ENCODE measurements at regions not wholly inside any gene's neighbourhood (a gene's known extent, or its start where the extent isn't known, plus 50 kb on each side); places are given as distances from the start of the nearest gene placed in this dataset.
"Not testable (repeated sequence)": the region's sequence is repeated elsewhere in the genome, so short reads cannot be mapped to it uniquely, and the experiment has no call there.

DNA sequence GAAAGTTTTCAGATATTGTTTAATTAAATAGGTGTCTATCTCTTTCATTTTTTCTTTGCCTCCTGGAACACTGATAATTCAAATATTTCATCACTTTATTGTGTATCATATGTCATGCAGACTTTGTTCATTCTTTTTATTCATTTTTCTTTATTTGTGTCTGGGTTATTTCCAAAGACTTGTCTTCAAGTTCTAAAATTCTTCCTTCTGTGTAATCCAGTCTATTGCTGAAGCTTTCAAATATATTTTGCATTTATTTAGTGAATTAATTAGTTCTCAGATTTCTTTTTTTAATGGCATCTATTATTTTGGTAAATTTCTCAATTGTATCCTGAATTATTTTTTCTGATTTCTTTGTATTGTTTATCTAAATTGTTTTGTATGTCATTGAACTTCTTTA is 70.1 kb downstream of the ZNF330 start:
- DNase-seq, result no peak

DNA sequence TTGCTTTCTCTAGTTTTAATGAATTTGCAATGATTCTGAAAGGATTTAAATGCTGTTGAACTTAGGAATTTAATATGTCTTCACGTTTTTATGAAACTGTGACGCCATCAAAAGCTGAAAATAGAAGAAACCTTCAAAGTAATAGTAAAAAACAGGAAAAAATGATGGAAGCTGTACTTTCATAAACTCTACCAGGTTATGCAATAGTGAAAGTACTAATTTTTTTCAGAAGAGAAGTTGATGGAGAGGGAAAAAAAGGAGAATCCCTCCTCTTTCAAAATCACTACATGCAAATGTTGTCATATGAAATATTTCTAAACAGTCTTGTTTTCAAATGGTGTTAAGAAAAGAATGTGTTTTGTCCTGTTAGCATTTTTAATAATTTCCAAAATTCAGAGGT is 73.6 kb downstream of the ZNF330 start:
- DNase-seq, result no peak

DNA sequence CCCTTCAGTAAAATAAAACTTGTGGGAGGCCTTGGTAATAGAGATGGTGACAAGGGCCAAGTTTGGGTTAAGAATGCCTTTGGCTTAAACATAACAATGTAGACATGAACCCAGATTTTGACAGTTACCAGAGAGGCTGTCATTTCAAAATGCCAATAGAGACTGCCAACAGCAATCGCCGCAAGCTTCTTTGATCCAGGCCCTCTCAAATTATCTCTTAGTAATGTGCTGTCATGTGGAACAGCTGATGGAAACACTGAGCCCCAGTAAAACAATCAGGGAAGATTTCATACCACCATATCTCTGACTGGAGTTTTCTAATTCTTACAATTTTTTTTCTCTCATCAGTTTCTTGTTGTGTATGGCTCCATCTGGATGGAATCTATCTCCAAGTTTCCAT is 80.5 kb downstream of the ZNF330 start:
- no peak for DNase-seq

DNA sequence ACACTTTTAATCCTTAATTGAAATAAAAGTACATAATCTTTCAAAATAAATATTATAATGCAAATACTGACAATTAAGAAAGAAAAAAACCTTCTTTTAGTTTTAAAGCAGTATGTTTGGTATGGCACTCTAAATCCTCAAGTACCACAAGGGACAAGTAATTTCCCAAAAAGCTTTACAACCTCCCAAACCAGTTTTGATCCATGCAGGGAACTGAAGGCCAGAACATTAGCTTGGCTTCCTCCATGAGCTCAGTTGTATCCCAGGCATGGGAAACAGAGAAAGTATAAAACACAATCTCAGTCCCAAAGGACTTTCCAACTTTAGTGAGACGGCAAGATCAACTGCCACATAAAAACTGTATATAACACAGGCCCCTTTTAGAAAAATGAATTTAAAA is 82.2 kb downstream of the ZNF330 start:
- no peak for DNase-seq

DNA sequence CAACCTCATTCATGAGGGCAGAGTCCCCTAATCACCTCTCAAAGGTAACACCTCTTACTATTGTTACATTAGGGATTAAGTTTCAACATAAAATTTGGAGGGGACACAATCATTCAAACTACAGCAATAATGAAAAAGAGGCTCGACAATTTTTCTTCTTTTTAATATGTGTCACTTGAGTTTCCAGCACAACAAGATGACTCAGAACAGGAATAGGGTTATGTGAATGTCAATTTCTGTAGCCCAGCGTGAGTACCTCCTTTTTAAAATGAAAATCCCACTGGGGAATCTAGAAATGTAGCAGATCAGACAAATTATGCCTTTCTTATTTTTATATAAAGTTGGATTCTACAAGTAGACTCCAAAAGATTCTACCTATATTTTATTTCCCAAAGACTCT is 83.7 kb downstream of the ZNF330 start:
- no peak for DNase-seq

DNA sequence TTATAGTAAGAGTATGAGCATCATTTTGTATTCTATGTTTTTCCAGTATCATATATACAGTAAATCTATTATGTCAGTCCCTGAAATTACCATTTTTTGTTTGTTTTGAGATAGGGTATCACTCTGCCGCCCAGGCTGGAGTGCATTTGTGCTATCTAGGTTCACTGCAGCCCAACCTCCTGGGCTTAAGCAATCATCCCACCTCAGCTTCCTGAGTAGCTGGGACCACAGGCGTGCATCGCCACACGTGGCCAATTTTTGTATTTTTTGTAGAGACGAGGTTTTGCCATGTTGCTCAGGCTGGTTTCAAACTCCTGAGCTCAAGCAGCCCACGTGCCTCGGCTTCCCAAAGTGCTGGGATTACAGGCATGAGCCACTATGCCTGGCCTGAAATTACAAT is 85.6 kb downstream of the ZNF330 start:
- DNase-seq, result no peak

DNA sequence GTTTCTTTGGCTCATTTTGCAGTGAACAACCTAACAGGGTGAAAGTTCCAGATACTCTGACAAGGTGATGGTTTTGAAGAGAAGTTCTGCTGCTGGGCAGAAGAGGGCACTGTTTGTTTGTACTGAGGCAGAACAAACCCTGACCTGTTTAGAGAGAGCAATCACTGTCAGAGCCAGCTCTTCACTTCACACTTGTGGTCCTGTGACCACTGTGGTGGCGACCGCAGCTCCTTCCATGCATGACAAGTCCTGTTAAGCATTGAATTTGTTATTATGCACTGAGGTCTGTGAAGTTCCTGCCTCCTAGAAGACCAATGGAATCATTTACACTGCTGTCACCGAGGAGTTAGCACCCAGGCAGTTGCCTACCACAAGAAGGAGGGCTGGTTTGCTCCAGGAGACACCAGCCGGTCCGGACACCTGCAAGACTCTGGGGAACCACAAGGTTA is 86.6 kb downstream of the ZNF330 start:
- peak; percentile 20 for DNase-seq

DNA sequence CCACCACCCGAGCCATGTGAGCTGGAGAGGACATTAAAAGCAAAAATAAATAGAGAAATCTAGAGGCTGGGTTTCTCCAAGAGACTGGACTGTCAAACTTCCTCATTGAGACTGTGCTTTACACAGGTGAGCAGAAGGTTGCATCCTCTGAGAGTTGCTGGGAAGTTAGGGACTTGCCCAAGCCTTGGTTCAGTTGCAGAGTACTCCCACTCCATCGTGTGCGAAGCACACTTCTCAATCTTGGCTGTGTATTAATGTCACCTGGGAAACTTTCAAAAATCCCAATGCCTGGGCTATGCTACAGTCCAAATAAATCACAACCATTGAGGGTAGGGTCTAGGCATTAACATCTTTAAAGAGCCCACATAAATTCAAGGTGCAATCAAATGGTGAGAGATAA is 89.2 kb downstream of the ZNF330 start:
- DNase-seq, result no peak

DNA sequence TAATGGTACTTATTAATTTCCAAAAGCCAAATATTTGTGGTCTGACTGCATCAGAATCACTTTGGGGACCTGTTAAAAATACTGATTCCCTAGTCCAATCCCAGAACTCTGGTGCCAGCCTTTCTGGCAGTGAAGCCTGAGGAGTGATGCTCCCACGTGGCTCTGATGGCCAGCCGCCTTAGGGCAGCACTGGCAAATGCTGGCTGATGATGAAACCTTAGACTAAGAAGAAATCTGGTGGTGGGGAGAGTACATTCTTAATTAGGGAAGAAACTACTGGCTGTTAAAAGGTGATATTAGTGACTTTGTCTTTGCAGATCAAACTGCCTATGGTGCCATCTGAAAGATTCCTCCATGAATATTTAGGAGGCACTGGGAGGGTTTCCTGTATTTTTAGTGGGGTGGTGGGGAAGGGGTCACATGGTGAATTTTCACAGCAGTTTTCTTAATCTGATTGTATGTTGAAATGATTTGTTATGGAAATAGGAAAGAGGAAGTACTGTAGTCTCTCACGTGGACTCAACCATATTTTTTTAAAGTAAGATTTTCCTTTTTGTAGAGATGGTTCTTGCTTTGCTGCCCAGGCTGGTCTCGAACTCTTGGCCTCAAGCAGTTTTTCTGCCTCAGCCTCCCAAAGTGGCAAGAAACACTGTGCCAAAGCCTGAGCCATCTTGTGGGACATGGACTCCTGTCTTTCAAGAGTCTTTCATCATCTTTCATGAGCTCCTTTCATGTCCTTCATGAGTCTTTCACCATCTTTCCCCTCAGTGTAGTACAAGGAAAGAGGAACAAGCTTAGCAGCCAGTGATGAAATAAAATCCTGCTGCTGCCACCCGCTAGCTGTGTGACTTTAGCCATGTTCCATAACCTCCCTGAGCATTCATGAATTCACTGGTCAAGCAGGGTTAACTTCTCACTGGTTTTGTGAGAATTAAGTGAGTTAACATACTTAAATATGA is 90.8 kb downstream of the ZNF330 start:
- DNase-seq, result no peak

DNA sequence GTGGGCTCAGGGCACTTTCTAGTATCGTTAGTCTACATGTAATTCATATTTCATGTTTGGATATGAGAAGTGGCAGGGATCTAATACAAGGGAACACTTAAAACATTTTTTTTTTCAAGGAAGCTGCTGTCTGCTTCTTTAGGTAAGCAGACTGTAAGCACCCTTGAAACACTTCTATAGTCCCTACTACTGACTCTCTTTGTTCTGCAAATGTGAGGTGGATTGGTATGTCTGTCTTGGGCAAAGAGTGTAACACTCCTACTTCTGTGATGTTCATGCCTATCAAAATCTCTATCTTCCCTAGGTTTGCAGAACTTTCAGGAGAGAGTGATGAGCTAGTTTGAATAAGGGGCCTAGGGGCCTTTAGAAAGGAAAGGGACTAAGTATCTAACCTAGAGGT is 93.9 kb downstream of the ZNF330 start:
- DNase-seq, result no peak

DNA sequence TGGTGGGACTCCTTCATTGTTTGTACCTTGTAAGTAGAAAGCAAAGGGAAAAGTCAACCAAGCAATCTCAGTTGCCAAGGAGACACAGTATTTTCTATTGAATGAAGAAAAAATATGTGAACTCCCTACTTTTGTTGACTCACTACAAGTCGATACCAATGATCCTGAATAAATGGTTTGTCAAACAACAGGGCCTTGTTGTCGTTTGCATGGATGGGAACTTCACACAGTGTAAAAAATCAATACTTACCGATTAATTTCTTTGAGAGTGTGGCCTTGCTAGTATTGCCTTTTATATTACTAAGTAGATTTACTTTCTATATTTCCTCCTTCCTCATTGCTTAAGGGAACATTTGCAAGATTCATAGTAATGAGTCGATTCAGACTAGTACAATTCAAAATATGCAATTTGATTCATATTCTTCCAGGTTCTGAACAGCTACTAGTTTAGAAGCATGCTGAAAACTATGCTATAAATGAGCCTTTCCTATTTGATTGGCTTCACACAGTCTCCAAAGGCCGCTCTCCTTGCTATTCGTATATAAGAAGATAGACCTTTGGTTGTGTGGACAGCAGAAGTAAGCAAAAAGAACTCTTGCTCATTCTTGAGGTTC is 108.0 kb downstream of the ZNF330 start:
- no peak for DNase-seq

DNA sequence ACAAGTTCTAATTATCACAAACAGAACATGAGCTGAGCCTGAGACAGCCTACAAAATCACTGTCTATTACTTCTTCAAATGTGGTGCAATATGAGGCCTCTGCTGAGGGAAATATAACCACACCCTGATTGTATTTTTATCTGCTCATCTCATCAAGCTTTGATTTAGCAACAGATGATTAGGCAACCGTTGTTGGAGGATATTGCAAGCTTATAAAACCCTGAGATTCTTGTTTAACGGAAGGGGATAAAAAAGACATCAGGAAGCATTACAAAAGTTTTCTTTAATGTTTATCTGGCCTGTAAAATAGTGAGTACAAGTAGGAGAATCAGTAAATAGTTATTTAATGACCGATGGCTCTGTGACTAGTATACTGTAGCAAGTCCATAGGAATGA is 108.5 kb downstream of the ZNF330 start:
- no peak for DNase-seq

DNA sequence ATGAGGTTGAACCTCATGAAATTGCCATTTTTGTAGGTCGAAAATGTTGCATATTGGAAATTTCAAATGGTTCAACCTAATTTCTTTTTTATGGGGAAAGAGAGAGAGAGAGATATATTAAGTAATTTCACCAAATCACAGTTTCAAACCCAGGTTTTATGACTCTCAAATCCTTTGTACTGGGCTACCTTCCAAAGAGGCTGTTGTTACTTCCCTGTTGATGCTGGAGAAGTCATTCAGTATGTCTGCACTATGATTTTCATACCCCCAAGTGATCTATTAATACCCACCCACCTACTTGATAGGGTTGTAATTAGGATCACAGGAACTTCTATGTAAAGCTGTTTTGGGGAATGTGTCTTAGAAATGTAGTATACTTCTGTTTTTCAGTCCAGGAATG is 109.9 kb downstream of the ZNF330 start:
- no peak for DNase-seq

DNA sequence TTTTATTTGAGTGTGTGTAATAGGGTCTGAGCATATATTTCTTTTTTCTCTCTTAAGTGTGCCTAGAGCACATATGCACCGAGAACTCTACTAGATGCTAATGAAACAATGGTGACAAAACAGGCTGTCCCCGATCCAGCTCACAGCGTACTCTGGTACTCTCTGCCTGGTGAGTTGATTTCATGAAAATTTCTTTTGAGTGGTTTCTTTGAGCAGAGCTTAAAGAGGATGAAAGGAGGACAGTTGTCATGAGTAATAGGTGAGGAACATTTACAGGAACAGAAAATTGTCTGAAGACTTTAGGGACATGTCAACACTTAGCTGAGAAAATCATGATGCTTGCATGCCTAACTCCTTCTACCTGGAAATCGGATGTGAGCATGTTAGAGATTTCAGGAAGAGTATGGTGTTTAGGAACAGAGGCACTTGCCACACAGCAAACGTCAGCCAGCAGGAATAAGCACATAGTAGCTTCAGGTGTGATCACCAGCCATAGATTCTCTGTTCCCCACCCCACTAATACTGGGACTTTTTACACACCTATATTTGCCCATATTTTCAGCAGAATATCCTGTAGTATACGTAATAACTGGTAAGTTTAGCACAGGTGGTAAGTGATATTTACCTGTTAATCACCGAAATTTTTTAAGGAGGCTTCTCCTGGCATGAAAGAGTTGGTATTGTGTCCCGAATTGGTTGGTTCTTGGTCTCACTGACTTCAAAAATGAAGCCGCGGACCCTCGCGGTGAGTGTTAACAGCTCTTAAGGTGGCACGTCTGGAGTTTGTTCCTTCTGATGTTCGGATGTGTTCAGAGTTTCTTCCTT is 111.1 kb downstream of the ZNF330 start:
- DNase-seq, result no peak

DNA sequence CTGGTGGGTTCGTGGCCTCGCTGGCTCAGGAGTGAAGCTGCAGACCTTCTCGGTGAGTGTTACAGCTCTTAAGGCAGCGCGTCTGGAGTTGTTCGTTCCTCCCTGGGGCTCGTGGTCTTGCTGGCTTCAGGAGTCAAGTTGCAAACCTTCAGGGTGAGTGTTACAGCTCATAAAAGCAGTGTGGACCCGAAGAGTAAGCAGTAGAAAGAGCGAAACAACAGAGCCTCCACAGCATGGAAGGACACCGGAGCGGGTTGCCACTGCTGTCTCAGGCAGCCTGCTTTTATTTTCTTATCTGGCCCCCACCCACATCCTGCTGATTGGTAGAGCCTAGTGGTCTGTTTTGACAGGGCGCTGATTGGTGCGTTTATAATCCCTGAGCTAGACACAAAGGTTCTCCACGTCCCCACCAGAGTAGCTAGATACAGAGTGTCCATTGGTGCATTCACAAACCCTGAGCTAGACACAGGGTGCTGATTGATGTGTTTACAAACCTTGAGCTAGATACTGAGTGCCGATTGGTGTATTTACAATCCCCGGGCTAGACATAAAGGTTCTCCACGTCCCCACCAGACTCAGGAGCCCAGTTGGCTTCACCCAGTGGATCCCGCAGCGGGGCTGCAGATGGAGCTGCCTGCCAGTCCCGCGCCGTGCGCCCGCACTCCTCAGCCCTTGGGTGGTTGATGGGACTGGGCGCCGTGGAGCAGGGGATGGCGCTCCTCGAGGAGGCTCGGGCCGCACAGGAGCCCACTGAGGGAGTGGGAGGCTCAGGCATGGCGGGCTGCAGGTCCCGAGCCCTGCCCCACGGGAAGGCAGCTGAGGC is 111.9 kb downstream of the ZNF330 start:
- not testable (repeated sequence) for DNase-seq

DNA sequence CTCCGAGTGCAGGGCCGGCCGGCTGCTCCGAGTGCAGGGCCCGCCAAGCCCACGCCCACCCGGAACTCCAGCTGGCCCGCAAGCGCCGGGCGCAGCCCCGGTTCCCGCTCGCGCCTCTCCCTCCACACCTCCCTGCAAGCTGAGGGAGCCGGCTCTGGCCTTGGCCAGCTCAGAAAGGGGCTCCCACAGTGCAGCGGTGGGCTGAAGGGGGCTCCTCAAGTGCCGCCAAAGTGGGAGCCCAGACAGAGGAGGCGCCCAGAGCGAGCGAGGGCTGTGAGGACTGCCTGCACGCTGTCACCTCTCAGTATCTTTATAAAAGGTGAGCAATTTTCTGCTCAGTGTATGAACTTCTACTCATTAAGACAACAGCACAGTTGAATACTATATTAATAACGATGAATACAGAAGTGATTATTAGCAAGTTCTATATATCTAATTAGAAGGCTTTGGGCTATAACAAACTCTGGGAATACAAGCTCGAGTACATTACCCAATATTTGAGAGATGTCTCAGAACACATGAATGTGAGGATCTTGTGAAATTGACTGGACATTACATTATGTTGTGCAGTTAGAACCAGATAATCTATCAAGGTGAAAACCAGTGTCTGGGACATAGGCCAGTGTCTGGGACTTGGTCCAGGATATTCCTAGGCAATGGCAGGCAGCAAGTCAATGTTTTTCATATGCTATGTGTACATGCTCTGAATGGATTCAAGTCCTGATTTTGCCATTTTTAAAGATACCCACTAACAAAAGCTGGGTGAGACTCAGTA is 112.9 kb downstream of the ZNF330 start:
- not testable (repeated sequence) for DNase-seq

DNA sequence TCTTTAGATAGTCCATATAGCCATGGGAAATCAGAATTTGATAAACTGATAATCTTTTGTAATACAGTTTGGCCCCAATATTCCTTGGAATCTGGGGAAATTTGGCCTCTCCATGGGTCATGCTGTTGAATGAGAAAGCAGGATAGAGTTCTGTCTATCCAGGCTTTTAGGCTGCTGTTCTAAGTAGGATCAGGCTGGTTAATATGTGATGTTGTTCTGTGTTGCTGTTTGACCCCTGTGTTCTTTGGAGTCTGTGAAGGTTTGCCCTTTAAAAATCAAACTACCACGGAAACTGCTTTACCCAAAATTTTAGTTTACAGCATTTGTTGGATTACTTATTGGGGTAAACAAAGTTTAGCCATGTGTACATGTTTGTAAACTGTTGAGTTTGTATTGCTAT is 114.5 kb downstream of the ZNF330 start:
- DNase-seq, result no peak

DNA sequence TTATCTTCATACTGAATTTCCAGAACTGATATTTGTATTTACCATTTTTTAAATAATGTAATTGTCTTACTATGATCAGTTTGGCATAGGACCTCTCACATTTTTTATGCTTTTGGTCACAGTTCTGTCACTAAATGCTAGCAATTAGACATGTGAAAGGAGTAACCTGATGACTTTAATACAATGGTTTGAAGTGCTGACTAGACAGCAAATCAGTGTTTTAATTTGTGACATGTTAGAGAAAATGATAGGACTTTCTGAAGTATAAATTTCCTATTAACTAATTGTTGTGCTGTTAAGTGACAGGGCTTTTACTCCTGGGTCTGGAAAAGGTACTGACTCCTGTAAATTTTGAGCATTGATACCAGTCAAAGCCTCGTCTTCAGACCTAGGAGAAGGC is 117.5 kb downstream of the ZNF330 start:
- no peak for DNase-seq

DNA sequence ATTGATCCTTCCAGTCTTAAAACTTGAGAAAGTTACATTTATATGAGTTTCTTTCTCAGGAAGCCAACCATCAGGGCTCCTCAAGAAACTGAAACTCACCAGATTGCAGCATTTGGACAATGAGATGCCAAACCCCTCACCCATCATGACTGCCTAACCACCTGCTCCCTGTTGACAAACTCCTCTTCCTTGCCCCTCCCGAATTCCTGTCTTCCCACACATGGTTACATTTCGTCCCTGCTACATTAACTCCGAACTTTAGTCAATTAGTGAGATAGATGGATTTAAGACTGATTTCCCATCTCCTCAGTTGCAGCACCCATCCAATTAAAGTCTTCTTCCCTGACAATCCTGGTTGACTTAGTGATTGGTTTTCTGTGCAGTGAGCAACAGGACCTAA is 118.7 kb downstream of the ZNF330 start:
- no peak for DNase-seq

DNA sequence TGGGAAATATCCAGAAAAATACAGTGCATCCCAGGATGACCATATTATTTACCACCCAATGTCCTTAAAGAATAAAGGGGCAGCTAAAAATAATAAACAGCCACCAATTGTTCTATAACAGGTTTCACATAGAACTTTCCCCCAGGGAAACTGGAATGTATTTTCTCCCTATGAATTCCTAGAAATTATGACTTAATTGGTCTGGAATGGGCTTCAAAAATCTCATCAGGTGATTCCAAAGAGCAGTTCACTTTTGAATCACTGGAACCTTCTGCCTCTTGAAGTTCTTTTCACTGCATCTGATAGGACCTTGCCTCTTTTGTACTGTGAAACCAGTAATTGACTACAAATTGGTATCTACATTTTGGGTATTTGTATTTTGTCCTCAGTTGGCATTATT is 119.3 kb downstream of the ZNF330 start:
- no peak for DNase-seq

DNA sequence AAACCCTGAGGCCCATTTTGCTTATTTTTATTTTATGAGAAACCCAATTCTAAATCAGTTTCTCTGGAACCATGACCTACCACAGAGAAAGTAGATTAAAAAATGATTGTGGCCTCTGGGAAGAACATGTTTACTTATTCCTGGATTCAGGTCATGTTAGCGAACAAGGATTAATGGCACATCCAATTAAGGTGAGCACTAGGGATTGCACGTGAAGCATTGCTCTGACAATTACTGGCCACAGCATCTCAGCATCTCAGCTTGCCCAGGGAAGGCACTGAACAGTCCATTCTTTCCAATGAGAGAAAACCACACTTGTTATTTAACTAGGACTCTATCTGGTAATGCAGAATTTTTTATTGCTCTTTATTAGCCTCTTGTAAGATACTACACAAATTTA is 119.8 kb downstream of the ZNF330 start:
- DNase-seq, result no peak

DNA sequence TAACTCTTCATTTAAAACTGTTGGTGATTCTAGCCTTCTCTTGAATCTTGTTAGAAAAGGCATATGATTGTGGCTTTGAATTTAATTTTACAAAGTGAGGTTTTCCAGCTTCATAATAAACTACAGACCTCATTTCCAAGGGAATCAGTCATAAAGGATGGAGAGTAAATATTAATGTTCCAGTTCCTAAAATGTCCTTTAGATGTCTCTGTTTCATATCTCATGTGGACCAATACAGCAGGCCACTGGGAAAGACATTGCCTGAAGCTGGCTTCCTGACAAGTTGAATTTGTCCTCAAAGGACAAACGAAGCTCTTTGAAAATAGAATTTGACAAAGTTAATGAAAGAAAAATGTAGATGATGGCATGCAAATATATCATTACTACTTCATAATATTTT is 125.4 kb downstream of the ZNF330 start:
- peak; percentile 9 for DNase-seq
